Right lobe of liver (tissue), 4 donors: ENCODE measurements at regions not wholly inside any gene's neighbourhood (a gene's known extent, or its start where the extent isn't known, plus 50 kb on each side); places are given as distances from the start of the nearest gene placed in this dataset.

Experiments used
- POLR2A ChIP-seq: fragments of 450-650 bp; IDR thresholded peaks from one replicate; pipeline ENCODE4 v1.6.1; 2017; ENCODE audit warnings: antibody characterized with exemption, mild to moderate bottlenecking
- TF ChIP-seq, protein P1 (sequence below), 4 donors: fragments of 200-600 bp in 3 of 4; fragments of 450-650 bp in 1 of 4; IDR thresholded peaks; one replicate each; pipeline versions ENCODE4 v1.5.1 to v1.8.0; 2016 to 2022; ENCODE audit warnings: antibody characterized with exemption in 4 of 4, mild to moderate bottlenecking in 2 of 4
- donor health status: DM: no; HTN: no; CAD: no.
- donor health status: DM: no; HTN: no; CAD: no.
- donor health status: DM: no; HTN: yes; CAD: no.

DNA sequence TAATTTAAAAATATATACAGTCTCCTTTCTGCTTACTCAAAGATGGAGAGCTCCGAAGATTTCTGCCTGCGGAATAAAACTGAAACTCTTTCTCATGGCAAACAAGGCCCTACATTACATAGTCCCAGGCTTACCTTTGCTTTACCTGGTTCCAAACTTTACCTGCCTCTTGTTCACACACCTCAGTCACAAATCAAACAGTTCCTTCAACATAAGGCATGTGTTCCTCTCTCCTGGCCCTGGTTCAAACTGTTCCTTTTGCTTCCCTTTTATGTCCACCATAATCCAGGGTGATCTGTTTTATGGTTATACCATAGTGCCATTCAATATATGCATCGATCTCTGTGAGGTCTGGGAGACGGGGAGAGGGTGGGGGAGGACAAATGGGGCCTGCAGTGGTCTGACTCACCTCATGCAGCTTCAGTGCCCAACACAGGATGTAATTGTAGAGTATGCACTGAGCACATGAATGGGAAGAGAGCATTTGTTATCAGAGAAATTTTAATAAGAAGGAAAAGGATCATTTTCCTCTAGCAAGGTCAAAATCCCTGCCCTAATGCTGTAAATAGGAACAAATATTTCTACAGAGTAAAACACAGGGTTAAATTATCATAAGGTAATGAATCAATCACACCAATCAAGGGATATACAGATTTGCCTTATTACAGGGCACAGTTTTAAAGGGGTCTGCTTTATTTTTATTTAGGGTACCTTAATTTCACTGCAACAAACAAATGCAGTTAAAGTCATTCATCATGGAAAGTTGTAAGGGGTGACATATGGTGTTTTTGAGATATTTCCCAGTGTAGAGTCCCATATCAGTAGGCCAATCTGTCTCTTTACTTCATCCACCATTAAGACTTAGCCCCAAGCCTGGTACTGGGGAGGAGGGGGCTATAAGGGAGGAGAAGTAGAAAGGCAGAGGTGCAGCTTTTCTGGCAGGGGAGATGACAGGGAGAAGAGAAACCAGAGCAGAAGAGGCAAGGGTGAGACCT is 88.8 kb upstream of the PDE1C start:
- TF ChIP-seq, protein P1, sequence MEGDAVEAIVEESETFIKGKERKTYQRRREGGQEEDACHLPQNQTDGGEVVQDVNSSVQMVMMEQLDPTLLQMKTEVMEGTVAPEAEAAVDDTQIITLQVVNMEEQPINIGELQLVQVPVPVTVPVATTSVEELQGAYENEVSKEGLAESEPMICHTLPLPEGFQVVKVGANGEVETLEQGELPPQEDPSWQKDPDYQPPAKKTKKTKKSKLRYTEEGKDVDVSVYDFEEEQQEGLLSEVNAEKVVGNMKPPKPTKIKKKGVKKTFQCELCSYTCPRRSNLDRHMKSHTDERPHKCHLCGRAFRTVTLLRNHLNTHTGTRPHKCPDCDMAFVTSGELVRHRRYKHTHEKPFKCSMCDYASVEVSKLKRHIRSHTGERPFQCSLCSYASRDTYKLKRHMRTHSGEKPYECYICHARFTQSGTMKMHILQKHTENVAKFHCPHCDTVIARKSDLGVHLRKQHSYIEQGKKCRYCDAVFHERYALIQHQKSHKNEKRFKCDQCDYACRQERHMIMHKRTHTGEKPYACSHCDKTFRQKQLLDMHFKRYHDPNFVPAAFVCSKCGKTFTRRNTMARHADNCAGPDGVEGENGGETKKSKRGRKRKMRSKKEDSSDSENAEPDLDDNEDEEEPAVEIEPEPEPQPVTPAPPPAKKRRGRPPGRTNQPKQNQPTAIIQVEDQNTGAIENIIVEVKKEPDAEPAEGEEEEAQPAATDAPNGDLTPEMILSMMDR (IDR thresholded peaks at IDR 0.05), result no peak
- TF ChIP-seq POLR2A, result no peak
